AG04449 (cell line): ENCODE measurements at regions not wholly inside any gene's neighbourhood (a gene's known extent, or its start where the extent isn't known, plus 50 kb on each side); places are given as distances from the start of the nearest gene placed in this dataset.

Experiments used
- CTCF ChIA-PET: fragments of 350-600 bp; formaldehyde crosslinking; extraction: SDS; loops from one replicate; lab custom pipeline; 2021; ENCODE audit warnings: antibody characterized with exemption; lab: Yijun Ruan, JAX
- POLR2A ChIA-PET: fragments of 400-600, 350-600 bp; formaldehyde crosslinking; extraction: SDS; loops from one replicate; lab custom pipeline; 2020; ENCODE audit warnings: antibody characterized with exemption, inconsistent platforms; lab: Yijun Ruan, JAX
- DNase-seq: peaks from one replicate; pipeline ENCODE4 v3.0.0-alpha.2; 2010; ENCODE audit warnings: low read depth, low spot score
- H3K4me3 ChIP-seq: 2 replicates; pipeline ENCODE4 v1.5.1; 2011; ENCODE audit warnings: low read depth, mild to moderate bottlenecking, control low read depth, low read length
- CTCF ChIP-seq: IDR thresholded peaks from one replicate; pipeline ENCODE4 v1.5.1; 2011; ENCODE audit warnings: mild to moderate bottlenecking, moderate library complexity, low read length, control low read depth, inconsistent platforms; ENCODE audit not compliant: insufficient read depth; ENCODE audit errors: missing control alignments

- DNase-seq = no peak
- CTCF ChIA-PET = no interaction called here
- H3K4me3 ChIP-seq = no peak overlapping the region
- no peak for TF ChIP-seq CTCF
- POLR2A ChIA-PET = no interaction called here
These were observed 623.1 kb downstream of the ACTR3B start for GRCh38 chr7:153382641-153383101.

GRCh38 chr7:153383781-153384180 lies 624.2 kb downstream of the ACTR3B start:
- ChIA-PET POLR2A (no interaction called here), CTCF (no interaction called here)
- DNase-seq = no peak
- H3K4me3 ChIP-seq = no peak overlapping the region
- no peak for TF ChIP-seq CTCF

GRCh38 chr7:153385502-153385901 lies 626.0 kb downstream of the ACTR3B start:
- DNase-seq = no peak
- no peak overlapping the region for H3K4me3 ChIP-seq
- no peak for TF ChIP-seq CTCF
- ChIA-PET CTCF (no interaction called here), POLR2A (no interaction called here)

GRCh38 chr7:153386556-153386955 lies 627.0 kb downstream of the ACTR3B start:
- POLR2A ChIA-PET = no interaction called here
- CTCF ChIA-PET = no interaction called here
- no peak overlapping the region for H3K4me3 ChIP-seq
- no peak for TF ChIP-seq CTCF
- no peak for DNase-seq

GRCh38 chr7:153388611-153389010 lies 629.1 kb downstream of the ACTR3B start:
- ChIA-PET CTCF (no interaction called here), POLR2A (no interaction called here)
- no peak overlapping the region for H3K4me3 ChIP-seq
- no peak for DNase-seq
- TF ChIP-seq CTCF = no peak

- POLR2A ChIA-PET = no interaction called here
- CTCF ChIA-PET = no interaction called here
These were observed 629.7 kb downstream of the ACTR3B start for GRCh38 chr7:153389261-153389660.

More at GRCh38 chr7:153389261-153389660, 629.7 kb downstream of the ACTR3B start:
- no peak for TF ChIP-seq CTCF
- DNase-seq = no peak
- H3K4me3 ChIP-seq = no peak overlapping the region
